H1 (cell line): ENCODE measurements at regions not wholly inside any gene's neighbourhood (a gene's known extent, or its start where the extent isn't known, plus 50 kb on each side); places are given as distances from the start of the nearest gene placed in this dataset.

Experiments used
- EP300 ChIP-seq, 2 experiments: IDR thresholded peaks; 1 replicate in 1 of 2; 2 replicates in 1 of 2; pipeline ENCODE4 v1.6.1; 2011 to 2012; ENCODE audit warnings: low read depth in 2 of 2, low read length in 2 of 2, mild to moderate bottlenecking in 2 of 2, borderline replicate concordance in 1 of 2, inconsistent platforms in 1 of 2, moderate library complexity in 1 of 2
- EZH2 ChIP-seq: fragments of 200-600 bp; sonication (generic); IDR thresholded peaks from 2 replicates; pipeline ENCODE4 v1.7.1; 2012; ENCODE audit warnings: low read depth, mild to moderate bottlenecking, moderate library complexity, low read length, inconsistent platforms; ENCODE audit not compliant: severe bottlenecking
- RFX5 ChIP-seq: IDR thresholded peaks from 2 replicates; pipeline ENCODE4 v1.6.1; 2011; ENCODE audit warnings: low read depth, low read length, improper control_type of control experiment, borderline replicate concordance
- SRF ChIP-seq: IDR thresholded peaks from 2 replicates; pipeline ENCODE4 v1.6.1; 2011; ENCODE audit warnings: mild to moderate bottlenecking, low read depth, low read length, moderate library complexity
- TAF1 ChIP-seq: IDR thresholded peaks from 2 replicates; pipeline ENCODE4 v1.6.1; 2011; ENCODE audit warnings: mild to moderate bottlenecking, low read depth, low read length
- YY1 ChIP-seq: IDR thresholded peaks from 2 replicates; pipeline ENCODE4 v1.6.1; 2011; ENCODE audit warnings: low read depth, mild to moderate bottlenecking, low read length
- TF ChIP-seq, protein P1 (sequence below), 3 experiments: IDR thresholded peaks; 1 replicate in 2 of 3; 2 replicates in 1 of 3; pipeline versions ENCODE4 v1.5.1 to v1.6.1; 2011; ENCODE audit warnings: low read length in 3 of 3, mild to moderate bottlenecking in 3 of 3, inconsistent platforms in 2 of 3, low read depth in 1 of 3, moderate library complexity in 1 of 3; ENCODE audit not compliant: insufficient read depth in 1 of 3; ENCODE audit errors: control extremely low read depth in 1 of 3
- TF ChIP-seq, protein P2 (sequence below): IDR thresholded peaks from 2 replicates; pipeline ENCODE4 v1.6.1; 2012; ENCODE audit warnings: low read length, inconsistent platforms

DNA sequence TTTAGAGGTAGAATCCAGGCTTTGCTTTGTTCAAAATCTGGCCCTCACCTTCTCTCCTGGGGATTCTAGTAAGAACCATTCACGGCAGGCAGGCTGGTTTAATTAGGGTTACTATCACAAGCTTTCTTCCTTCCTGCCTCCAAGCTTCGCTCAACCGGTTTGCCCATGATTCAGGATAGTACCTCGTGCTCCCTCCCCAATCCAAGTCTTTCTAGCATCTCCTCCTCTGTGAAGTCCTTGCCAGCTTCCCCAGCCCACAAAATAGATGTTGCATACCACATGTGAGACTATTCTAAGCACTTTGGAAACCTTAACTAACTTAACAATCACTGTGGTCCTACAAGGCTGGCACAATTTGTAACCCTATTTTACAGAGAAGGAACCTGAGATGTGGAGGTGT is 135.1 kb downstream of the SOCS6 start:
- TF ChIP-seq, protein P1, sequence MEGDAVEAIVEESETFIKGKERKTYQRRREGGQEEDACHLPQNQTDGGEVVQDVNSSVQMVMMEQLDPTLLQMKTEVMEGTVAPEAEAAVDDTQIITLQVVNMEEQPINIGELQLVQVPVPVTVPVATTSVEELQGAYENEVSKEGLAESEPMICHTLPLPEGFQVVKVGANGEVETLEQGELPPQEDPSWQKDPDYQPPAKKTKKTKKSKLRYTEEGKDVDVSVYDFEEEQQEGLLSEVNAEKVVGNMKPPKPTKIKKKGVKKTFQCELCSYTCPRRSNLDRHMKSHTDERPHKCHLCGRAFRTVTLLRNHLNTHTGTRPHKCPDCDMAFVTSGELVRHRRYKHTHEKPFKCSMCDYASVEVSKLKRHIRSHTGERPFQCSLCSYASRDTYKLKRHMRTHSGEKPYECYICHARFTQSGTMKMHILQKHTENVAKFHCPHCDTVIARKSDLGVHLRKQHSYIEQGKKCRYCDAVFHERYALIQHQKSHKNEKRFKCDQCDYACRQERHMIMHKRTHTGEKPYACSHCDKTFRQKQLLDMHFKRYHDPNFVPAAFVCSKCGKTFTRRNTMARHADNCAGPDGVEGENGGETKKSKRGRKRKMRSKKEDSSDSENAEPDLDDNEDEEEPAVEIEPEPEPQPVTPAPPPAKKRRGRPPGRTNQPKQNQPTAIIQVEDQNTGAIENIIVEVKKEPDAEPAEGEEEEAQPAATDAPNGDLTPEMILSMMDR (IDR thresholded peaks at IDR 0.05; ENCODE audit: control extremely low read depth in 1 of 3, insufficient read depth in 1 of 3, low read depth in 1 of 3, low read length in 3 of 3) = no peak
- TF ChIP-seq YY1 (no peak), TAF1 (no peak), EP300 (IDR thresholded peaks at IDR 0.05; ENCODE audit: borderline replicate concordance in 1 of 2, low read depth in 2 of 2, low read length in 2 of 2) (no peak), RFX5 (no peak), SRF (no peak), EZH2 (no peak)
- TF ChIP-seq, protein P2, sequence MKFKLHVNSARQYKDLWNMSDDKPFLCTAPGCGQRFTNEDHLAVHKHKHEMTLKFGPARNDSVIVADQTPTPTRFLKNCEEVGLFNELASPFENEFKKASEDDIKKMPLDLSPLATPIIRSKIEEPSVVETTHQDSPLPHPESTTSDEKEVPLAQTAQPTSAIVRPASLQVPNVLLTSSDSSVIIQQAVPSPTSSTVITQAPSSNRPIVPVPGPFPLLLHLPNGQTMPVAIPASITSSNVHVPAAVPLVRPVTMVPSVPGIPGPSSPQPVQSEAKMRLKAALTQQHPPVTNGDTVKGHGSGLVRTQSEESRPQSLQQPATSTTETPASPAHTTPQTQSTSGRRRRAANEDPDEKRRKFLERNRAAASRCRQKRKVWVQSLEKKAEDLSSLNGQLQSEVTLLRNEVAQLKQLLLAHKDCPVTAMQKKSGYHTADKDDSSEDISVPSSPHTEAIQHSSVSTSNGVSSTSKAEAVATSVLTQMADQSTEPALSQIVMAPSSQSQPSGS = no peak
